ENCODE measurements at regions not wholly inside any gene's neighbourhood (a gene's known extent, or its start where the extent isn't known, plus 50 kb on each side); places are given as distances from the start of the nearest gene placed in this dataset.

DNA sequence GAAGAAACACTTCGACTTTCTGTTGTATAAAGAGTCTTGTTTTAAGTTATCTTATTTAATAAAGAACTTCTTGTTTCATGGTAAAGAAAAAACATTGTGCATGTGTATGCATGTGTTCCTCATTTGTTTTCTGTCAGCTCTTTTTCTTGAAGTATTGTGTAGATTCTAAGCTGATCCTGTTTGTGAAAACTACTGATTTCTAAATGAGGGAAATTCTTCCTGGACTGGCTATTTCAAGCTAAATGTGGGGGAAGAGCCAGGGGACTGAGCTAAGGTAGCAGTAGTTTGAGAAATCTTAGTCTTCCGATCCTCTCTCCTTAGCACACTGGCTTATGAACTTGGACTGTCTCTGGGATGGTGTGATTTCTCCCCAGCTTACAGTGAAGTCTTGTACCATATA lies 56.4 kb upstream of the RBMS1 start:
- H3K36me3 Mint-ChIP-seq (ENCODE audit: unreplicated experiment) = no peaks in the 10 kb centered on the region
- no peak overlapping the region for H3K27ac Mint-ChIP-seq (ENCODE audit: unreplicated experiment)
- H3K9me3 Mint-ChIP-seq (ENCODE audit: unreplicated experiment) = no peaks in the 10 kb centered on the region
- no peaks in the 10 kb centered on the region for H3K27me3 Mint-ChIP-seq (ENCODE audit: unreplicated experiment)
- TF ChIP-seq, protein P1, sequence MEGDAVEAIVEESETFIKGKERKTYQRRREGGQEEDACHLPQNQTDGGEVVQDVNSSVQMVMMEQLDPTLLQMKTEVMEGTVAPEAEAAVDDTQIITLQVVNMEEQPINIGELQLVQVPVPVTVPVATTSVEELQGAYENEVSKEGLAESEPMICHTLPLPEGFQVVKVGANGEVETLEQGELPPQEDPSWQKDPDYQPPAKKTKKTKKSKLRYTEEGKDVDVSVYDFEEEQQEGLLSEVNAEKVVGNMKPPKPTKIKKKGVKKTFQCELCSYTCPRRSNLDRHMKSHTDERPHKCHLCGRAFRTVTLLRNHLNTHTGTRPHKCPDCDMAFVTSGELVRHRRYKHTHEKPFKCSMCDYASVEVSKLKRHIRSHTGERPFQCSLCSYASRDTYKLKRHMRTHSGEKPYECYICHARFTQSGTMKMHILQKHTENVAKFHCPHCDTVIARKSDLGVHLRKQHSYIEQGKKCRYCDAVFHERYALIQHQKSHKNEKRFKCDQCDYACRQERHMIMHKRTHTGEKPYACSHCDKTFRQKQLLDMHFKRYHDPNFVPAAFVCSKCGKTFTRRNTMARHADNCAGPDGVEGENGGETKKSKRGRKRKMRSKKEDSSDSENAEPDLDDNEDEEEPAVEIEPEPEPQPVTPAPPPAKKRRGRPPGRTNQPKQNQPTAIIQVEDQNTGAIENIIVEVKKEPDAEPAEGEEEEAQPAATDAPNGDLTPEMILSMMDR (IDR thresholded peaks at IDR 0.05; ENCODE audit: partially characterized antibody, unreplicated experiment) = no peak
- peaks cover 3% of the 10 kb centered on the region for H3K4me1 Mint-ChIP-seq (ENCODE audit: low read depth, unreplicated experiment)
- DNase-seq = no peak
- H3K4me3 Mint-ChIP-seq (ENCODE audit: unreplicated experiment) = no peak overlapping the region

GRCh38 chr2:160551259-160551658 lies 57.7 kb upstream of the RBMS1 start:
- H3K27ac Mint-ChIP-seq (ENCODE audit: unreplicated experiment) = no peak overlapping the region
- DNase-seq = no peak
- TF ChIP-seq, protein P1 (IDR thresholded peaks at IDR 0.05; ENCODE audit: partially characterized antibody, unreplicated experiment) = no peak
- no peak overlapping the region for H3K4me3 Mint-ChIP-seq (ENCODE audit: unreplicated experiment)
- peaks cover 3% of the 10 kb centered on the region for H3K4me1 Mint-ChIP-seq (ENCODE audit: low read depth, unreplicated experiment)
- no peaks in the 10 kb centered on the region for H3K27me3 Mint-ChIP-seq (ENCODE audit: unreplicated experiment)
- H3K9me3 Mint-ChIP-seq (ENCODE audit: unreplicated experiment) = no peaks in the 10 kb centered on the region
- H3K36me3 Mint-ChIP-seq (ENCODE audit: unreplicated experiment) = no peaks in the 10 kb centered on the region

- Mint-ChIP-seq H3K4me1 (ENCODE audit: low read depth, unreplicated experiment) (peaks cover 3% of the 10 kb centered on the region), H3K27ac (ENCODE audit: unreplicated experiment) (no peak overlapping the region), H3K27me3 (ENCODE audit: unreplicated experiment) (no peaks in the 10 kb centered on the region), H3K4me3 (ENCODE audit: unreplicated experiment) (no peak overlapping the region), H3K36me3 (ENCODE audit: unreplicated experiment) (no peaks in the 10 kb centered on the region), H3K9me3 (ENCODE audit: unreplicated experiment) (peaks cover 2% of the 10 kb centered on the region)
- DNase-seq = no peak
- TF ChIP-seq, protein P1 (IDR thresholded peaks at IDR 0.05; ENCODE audit: partially characterized antibody, unreplicated experiment) = no peak
Measured at GRCh38 chr2:160555420-160556071, 61.9 kb upstream of the RBMS1 start.

GRCh38 chr2:160557903-160558302 lies 64.3 kb upstream of the RBMS1 start:
- H3K36me3 Mint-ChIP-seq (ENCODE audit: unreplicated experiment) = no peaks in the 10 kb centered on the region
- H3K27ac Mint-ChIP-seq (ENCODE audit: unreplicated experiment) = no peak overlapping the region
- no peaks in the 10 kb centered on the region for H3K4me1 Mint-ChIP-seq (ENCODE audit: low read depth, unreplicated experiment)
- peaks cover 2% of the 10 kb centered on the region for H3K9me3 Mint-ChIP-seq (ENCODE audit: unreplicated experiment)
- TF ChIP-seq, protein P1 (IDR thresholded peaks at IDR 0.05; ENCODE audit: partially characterized antibody, unreplicated experiment) = no peak
- no peaks in the 10 kb centered on the region for H3K27me3 Mint-ChIP-seq (ENCODE audit: unreplicated experiment)
- no peak for DNase-seq
- H3K4me3 Mint-ChIP-seq (ENCODE audit: unreplicated experiment) = no peak overlapping the region

- no peaks in the 10 kb centered on the region for H3K27me3 Mint-ChIP-seq (ENCODE audit: unreplicated experiment)
- no peaks in the 10 kb centered on the region for H3K4me1 Mint-ChIP-seq (ENCODE audit: low read depth, unreplicated experiment)
- no peaks in the 10 kb centered on the region for H3K36me3 Mint-ChIP-seq (ENCODE audit: unreplicated experiment)
- no peak overlapping the region for H3K27ac Mint-ChIP-seq (ENCODE audit: unreplicated experiment)
- TF ChIP-seq, protein P1 (IDR thresholded peaks at IDR 0.05; ENCODE audit: partially characterized antibody, unreplicated experiment) = no peak
- no peak overlapping the region for H3K4me3 Mint-ChIP-seq (ENCODE audit: unreplicated experiment)
- no peak for DNase-seq
- H3K9me3 Mint-ChIP-seq (ENCODE audit: unreplicated experiment) = peaks cover 2% of the 10 kb centered on the region
Measured at GRCh38 chr2:160558531-160558930, 64.9 kb upstream of the RBMS1 start.

All from glutamatergic neuron (in vitro differentiated cells).